Large intestine (tissue), 3 donors: ENCODE measurements at regions not wholly inside any gene's neighbourhood (a gene's known extent, or its start where the extent isn't known, plus 50 kb on each side); places are given as distances from the start of the nearest gene placed in this dataset.
"Not testable (repeated sequence)": the region's sequence is repeated elsewhere in the genome, so short reads cannot be mapped to it uniquely, and the experiment has no call there.

Experiments
- DNase-seq, 2 donors: peaks; one replicate each; pipeline versions ENCODE4 v3.0.0 to v3.0.0-alpha.2; 2013
- H3K27ac ChIP-seq: one replicate; pipeline ENCODE4 v1.5.1; 2013; ENCODE audit warnings: low read length
- H3K27me3 ChIP-seq: 2 replicates; pipeline ENCODE4 v1.6.1; 2013; ENCODE audit warnings: low read length; ENCODE audit not compliant: control insufficient read depth, insufficient read depth
- H3K36me3 ChIP-seq: 2 replicates; pipeline ENCODE4 v1.6.1; 2013; ENCODE audit warnings: low read length; ENCODE audit not compliant: control insufficient read depth, insufficient read depth
- H3K4me1 ChIP-seq: one replicate; pipeline ENCODE4 v1.6.1; 2013; ENCODE audit warnings: low read length; ENCODE audit not compliant: control insufficient read depth, insufficient read depth
- H3K4me3 ChIP-seq: one replicate; pipeline ENCODE4 v1.5.1; 2013; ENCODE audit warnings: low read length
- H3K9me3 ChIP-seq: one replicate; pipeline ENCODE4 v1.6.1; 2013; ENCODE audit warnings: mild to moderate bottlenecking, low read depth, low read length, moderate library complexity; ENCODE audit not compliant: control insufficient read depth
- WGBS: methylation state at CpG from one replicate; pipeline ENCODE4 v1.1.5; 2013; ENCODE audit warnings: low lambda C conversion rate; ENCODE audit not compliant: insufficient coverage; 5-methylcytosine and 5-hydroxymethylcytosine counted together

- no peaks in the 10 kb centered on the region for H3K36me3 ChIP-seq
- no peak overlapping the region for H3K4me3 ChIP-seq
- WGBS = no CpG with 5 or more reads among the region's 5 CpGs
- H3K4me1 ChIP-seq = no peaks in the 10 kb centered on the region
- H3K27ac ChIP-seq = no peak overlapping the region
- no peaks in the 10 kb centered on the region for H3K27me3 ChIP-seq
- peak in 1 of 2 donors; percentile 25 for DNase-seq
- no peaks in the 10 kb centered on the region for H3K9me3 ChIP-seq
Observed at GRCh38 chr17:71438631-71439146, 682.1 kb upstream of the SOX9 start.

- H3K4me1 ChIP-seq = no peaks in the 10 kb centered on the region
Observed at GRCh38 chr17:71440513-71440912, 680.3 kb upstream of the SOX9 start.

DNA sequence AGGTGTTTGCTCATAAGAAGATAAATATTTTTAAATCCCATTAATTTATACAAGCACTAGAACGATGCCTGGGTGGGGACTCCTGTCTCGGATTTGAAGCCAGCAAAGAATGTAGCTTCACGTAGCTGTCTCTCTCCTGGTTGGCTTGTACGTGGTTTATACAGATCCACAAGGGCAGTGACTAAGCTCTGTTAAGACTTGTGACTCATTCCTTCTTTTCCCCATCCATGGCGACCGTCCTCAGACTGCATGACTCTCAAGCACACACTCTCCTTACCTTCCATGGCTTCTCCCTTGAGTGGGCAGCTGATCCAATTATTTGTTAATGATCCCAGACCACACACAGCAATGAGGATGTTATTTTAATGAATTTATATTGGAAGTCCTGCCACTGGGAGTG lies 679.7 kb upstream of the SOX9 start:
- H3K27me3 ChIP-seq = no peaks in the 10 kb centered on the region
- H3K4me1 ChIP-seq = no peaks in the 10 kb centered on the region
- DNase-seq = no peak
- no peak overlapping the region for H3K4me3 ChIP-seq
- H3K27ac ChIP-seq = no peak overlapping the region
- H3K9me3 ChIP-seq = no peaks in the 10 kb centered on the region
- H3K36me3 ChIP-seq = no peaks in the 10 kb centered on the region
- WGBS = no CpG with 5 or more reads among the region's 6 CpGs

More at GRCh38 chr17:71440513-71440912, 680.3 kb upstream of the SOX9 start:
- no peak overlapping the region for H3K4me3 ChIP-seq
- no peaks in the 10 kb centered on the region for H3K36me3 ChIP-seq
- no peaks in the 10 kb centered on the region for H3K27me3 ChIP-seq
- 100% methylated on average over 3 of the region's 9 CpGs for WGBS
- no peak for DNase-seq
- no peak overlapping the region for H3K27ac ChIP-seq
- no peaks in the 10 kb centered on the region for H3K9me3 ChIP-seq

GRCh38 chr17:71444078-71444477 lies 676.7 kb upstream of the SOX9 start:
- Histone ChIP-seq H3K36me3 (no peaks in the 10 kb centered on the region), H3K27ac (no peak overlapping the region), H3K4me3 (no peak overlapping the region), H3K4me1 (no peaks in the 10 kb centered on the region), H3K27me3 (peaks cover 2% of the 10 kb centered on the region), H3K9me3 (no peaks in the 10 kb centered on the region)
- no peak for DNase-seq
- 90% methylated on average over 2 of the region's 4 CpGs for WGBS

DNA sequence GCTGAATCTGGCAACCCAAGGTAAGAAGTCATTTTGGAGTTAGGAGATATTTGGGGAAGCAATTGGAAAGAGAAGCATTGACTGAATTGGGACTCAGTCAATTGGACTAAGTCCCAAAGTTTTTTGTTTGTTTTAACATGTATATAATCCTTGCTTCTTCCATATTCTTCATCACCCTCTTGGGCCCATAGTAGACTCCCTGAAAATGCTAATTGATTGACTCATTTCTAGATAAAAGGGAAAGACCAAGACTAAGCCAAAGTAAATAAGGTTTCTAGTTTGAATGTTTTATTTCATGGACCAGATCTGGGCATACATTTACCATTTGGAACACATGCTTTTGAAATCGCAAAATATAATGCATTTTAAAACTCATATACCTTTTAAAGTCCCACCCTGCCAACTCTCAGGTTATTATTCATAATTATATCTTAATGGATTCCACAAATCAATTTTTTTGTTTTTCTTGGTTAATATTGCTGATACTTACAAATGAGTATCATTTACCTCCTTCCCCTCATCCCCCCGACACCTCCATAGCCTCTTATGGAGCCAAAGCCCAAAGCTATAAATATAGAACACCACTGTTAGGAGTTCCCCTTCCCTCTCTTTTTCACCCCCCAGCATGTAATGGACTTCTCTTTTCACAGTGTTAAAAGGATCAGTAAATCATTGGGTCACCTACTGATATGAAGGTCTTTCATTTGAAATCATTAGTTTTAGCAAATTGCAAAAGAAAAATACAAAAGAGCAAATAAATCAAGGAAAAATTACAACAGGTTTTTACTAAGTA lies 674.0 kb upstream of the SOX9 start:
- 100% methylated on average over 1 of the region's 2 CpGs for WGBS
- no peaks in the 10 kb centered on the region for H3K4me1 ChIP-seq

GRCh38 chr17:71447644-71448043 lies 673.2 kb upstream of the SOX9 start:
- H3K27ac ChIP-seq = no peak overlapping the region
- no peaks in the 10 kb centered on the region for H3K36me3 ChIP-seq
- WGBS = no CpG with 5 or more reads among the region's 3 CpGs
- H3K27me3 ChIP-seq = peaks cover 2% of the 10 kb centered on the region
- H3K9me3 ChIP-seq = no peaks in the 10 kb centered on the region
- no peak for DNase-seq
- H3K4me1 ChIP-seq = no peaks in the 10 kb centered on the region
- H3K4me3 ChIP-seq = no peak overlapping the region

More for the DNA sequence above, 674.0 kb upstream of the SOX9 start:
- H3K4me3 ChIP-seq = no peak overlapping the region
- no peaks in the 10 kb centered on the region for H3K36me3 ChIP-seq
- no peak for DNase-seq
- H3K27me3 ChIP-seq = peaks cover 2% of the 10 kb centered on the region
- no peaks in the 10 kb centered on the region for H3K9me3 ChIP-seq
- no peak overlapping the region for H3K27ac ChIP-seq

DNA sequence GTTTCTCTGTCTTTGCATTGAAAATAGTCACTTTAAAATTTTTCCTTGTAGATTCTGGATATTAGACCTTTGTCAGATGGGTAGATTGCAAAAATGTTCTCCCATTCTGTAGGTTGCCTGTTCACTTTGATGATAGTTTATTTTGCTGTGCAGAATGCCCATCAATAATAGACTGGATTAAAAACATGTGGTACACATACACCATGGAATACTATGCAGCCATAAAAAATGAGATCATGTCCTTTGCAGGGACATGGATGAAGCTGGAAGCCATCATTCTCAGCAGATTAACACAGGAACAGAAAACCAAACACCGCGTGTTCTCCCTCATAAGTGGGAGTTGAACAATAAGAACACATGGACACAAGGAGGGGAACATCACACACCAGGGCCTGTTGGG lies 670.2 kb upstream of the SOX9 start:
- no CpG with 5 or more reads among the region's 2 CpGs for WGBS

GRCh38 chr17:71453876-71454422 lies 666.9 kb upstream of the SOX9 start:
- H3K9me3 ChIP-seq = no peaks in the 10 kb centered on the region
- H3K27ac ChIP-seq = no peak overlapping the region
- no peaks in the 10 kb centered on the region for H3K36me3 ChIP-seq
- WGBS = 80% methylated on average over 1 of the region's 4 CpGs
- H3K4me1 ChIP-seq = no peaks in the 10 kb centered on the region
- DNase-seq = no peak
- no peaks in the 10 kb centered on the region for H3K27me3 ChIP-seq
- H3K4me3 ChIP-seq = no peak overlapping the region

More for the DNA sequence above, 670.2 kb upstream of the SOX9 start:
- not testable (repeated sequence) for H3K4me3 ChIP-seq, H3K27ac ChIP-seq, H3K36me3 ChIP-seq, DNase-seq, H3K27me3 ChIP-seq, H3K4me1 ChIP-seq, H3K9me3 ChIP-seq

- DNase-seq = no peak
- 57% methylated on average over 1 of the region's 2 CpGs for WGBS
Observed at GRCh38 chr17:71455219-71455618, 665.6 kb upstream of the SOX9 start.

DNA sequence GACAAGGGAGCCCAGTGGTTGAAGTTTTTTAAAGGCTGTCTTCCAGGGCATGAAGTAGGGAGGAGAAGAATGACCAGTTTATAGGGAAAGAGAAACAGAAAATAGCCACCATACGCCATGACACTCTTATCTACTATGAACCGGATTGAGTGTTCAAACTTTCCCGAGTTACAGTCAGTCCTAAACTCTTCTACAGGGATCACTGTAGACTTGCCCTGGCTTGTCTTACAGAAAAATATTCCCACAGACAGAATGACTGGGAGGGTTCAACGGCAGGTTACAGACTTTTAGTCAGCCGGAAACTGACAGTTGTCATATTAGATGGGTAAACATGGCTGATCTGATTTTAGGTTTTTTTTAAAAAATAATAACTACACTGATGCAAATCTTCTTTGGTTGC lies 662.5 kb upstream of the SOX9 start:
- no CpG with 5 or more reads among the region's 5 CpGs for WGBS
- H3K4me3 ChIP-seq = no peak overlapping the region
- no peak for DNase-seq
- no peaks in the 10 kb centered on the region for H3K9me3 ChIP-seq
- H3K36me3 ChIP-seq = no peaks in the 10 kb centered on the region
- H3K27me3 ChIP-seq = no peaks in the 10 kb centered on the region
- H3K4me1 ChIP-seq = no peaks in the 10 kb centered on the region
- no peak overlapping the region for H3K27ac ChIP-seq

More at GRCh38 chr17:71455219-71455618, 665.6 kb upstream of the SOX9 start:
- H3K36me3 ChIP-seq = no peaks in the 10 kb centered on the region
- H3K4me1 ChIP-seq = no peaks in the 10 kb centered on the region
- no peak overlapping the region for H3K27ac ChIP-seq
- no peak overlapping the region for H3K4me3 ChIP-seq
- no peaks in the 10 kb centered on the region for H3K9me3 ChIP-seq
- no peaks in the 10 kb centered on the region for H3K27me3 ChIP-seq
